CD14-positive monocyte (primary cell): ENCODE measurements at regions not wholly inside any gene's neighbourhood (a gene's known extent, or its start where the extent isn't known, plus 50 kb on each side); places are given as distances from the start of the nearest gene placed in this dataset.
A peak's percentile ranks its signal among the peaks of the same experiment; 100 is the strongest.

Source experiments
- DNase-seq, 3 donors: peaks; one replicate each; pipeline ENCODE4 v3.0.0-alpha.2; 2011 to 2022
- H2AFZ ChIP-seq: 2 replicates; pipeline ENCODE4 v1.6.0; 2012; ENCODE audit warnings: mild to moderate bottlenecking, low read depth, low read length, inconsistent platforms; ENCODE audit not compliant: insufficient read depth, poor library complexity, severe bottlenecking
- H3K27ac ChIP-seq, 2 donors: 1 replicate in 1 of 2; 2 replicates in 1 of 2; pipeline ENCODE4 v1.5.1; 2012 to 2013; ENCODE audit warnings: low read length in 2 of 2, control low read depth in 1 of 2, inconsistent platforms in 1 of 2, low read depth in 1 of 2, mild to moderate bottlenecking in 1 of 2
- H3K27me3 ChIP-seq, 2 donors: one replicate each; pipeline versions ENCODE4 v1.6.0 to v1.6.1; 2011 to 2013; ENCODE audit warnings: low read length in 2 of 2; ENCODE audit not compliant: control insufficient read depth in 2 of 2, insufficient read depth in 2 of 2
- H3K36me3 ChIP-seq, 2 donors: replicated peaks in 1 of 2; 1 replicate in 1 of 2; 2 replicates in 1 of 2; pipeline versions ENCODE4 v1.5.1 to v1.6.1; 2012 to 2013; ENCODE audit warnings: low read length in 2 of 2, control low read depth in 1 of 2, inconsistent platforms in 1 of 2, mild to moderate bottlenecking in 1 of 2; ENCODE audit not compliant: insufficient read depth in 2 of 2, control insufficient read depth in 1 of 2
- H3K4me1 ChIP-seq, 2 donors: 1 replicate in 1 of 2; 2 replicates in 1 of 2; pipeline versions ENCODE4 v1.5.1 to v1.6.1; 2012 to 2013; ENCODE audit warnings: low read length in 2 of 2, control low read depth in 1 of 2, inconsistent platforms in 1 of 2, mild to moderate bottlenecking in 1 of 2, moderate library complexity in 1 of 2; ENCODE audit not compliant: insufficient read depth in 2 of 2, control insufficient read depth in 1 of 2
- H3K4me2 ChIP-seq: replicated peaks from 2 replicates; pipeline ENCODE3; 2012; ENCODE audit warnings: low read length, moderate library complexity, mild to moderate bottlenecking; ENCODE audit not compliant: poor library complexity, severe bottlenecking; ENCODE audit errors: extremely low read depth
- H3K4me3 ChIP-seq, 3 experiments: fragments of 200-600 bp in 1 of 3; sonication (generic) in 1 of 3; replicated peaks in 1 of 3; 1 replicate in 2 of 3; 2 replicates in 1 of 3; pipeline ENCODE4 v1.5.1; 2011 to 2013; ENCODE audit warnings: low read length in 3 of 3, mild to moderate bottlenecking in 3 of 3, control low read depth in 2 of 3, low read depth in 2 of 3, inconsistent platforms in 1 of 3, moderate library complexity in 1 of 3
- H3K79me2 ChIP-seq: 2 replicates; pipeline ENCODE4 v1.6.0; 2012; ENCODE audit warnings: mild to moderate bottlenecking, control low read depth, inconsistent platforms, low read length, moderate library complexity; ENCODE audit not compliant: insufficient read depth
- H3K9ac ChIP-seq: 2 replicates; pipeline ENCODE4 v1.6.0; 2017; ENCODE audit warnings: low read length, mild to moderate bottlenecking; ENCODE audit not compliant: insufficient read depth, poor library complexity, severe bottlenecking
- H3K9me3 ChIP-seq, 2 donors: replicated peaks in 1 of 2; 1 replicate in 1 of 2; 2 replicates in 1 of 2; pipeline versions ENCODE4 v1.5.1 to v1.6.1; 2012 to 2013; ENCODE audit warnings: low read length in 2 of 2, control low read depth in 1 of 2; ENCODE audit not compliant: control insufficient read depth in 1 of 2, insufficient read depth in 1 of 2
- H4K20me1 ChIP-seq: 2 replicates; pipeline ENCODE4 v1.6.0; 2012; ENCODE audit warnings: mild to moderate bottlenecking, low read length, control low read depth, moderate library complexity; ENCODE audit not compliant: insufficient read depth
- H3K27ac Mint-ChIP-seq, 7 donors: one replicate each; pipeline ENCODE4 v1.8.0; 2020; ENCODE audit warnings: mild to moderate bottlenecking in 7 of 7, mixed read lengths in 7 of 7, moderate library complexity in 6 of 7, inconsistent platforms in 2 of 7
- H3K27me3 Mint-ChIP-seq, 3 donors: one replicate each; pipeline ENCODE4 v1.8.0; 2021 to 2022; ENCODE audit warnings: low read depth in 3 of 3, mild to moderate bottlenecking in 3 of 3, mixed read lengths in 3 of 3, moderate library complexity in 3 of 3, inconsistent platforms in 1 of 3
- H3K36me3 Mint-ChIP-seq, 2 donors: one replicate each; pipeline ENCODE4 v1.8.0; 2020; ENCODE audit warnings: mixed read lengths in 2 of 2, inconsistent platforms in 1 of 2, mild to moderate bottlenecking in 1 of 2
- H3K4me1 Mint-ChIP-seq: one replicate; pipeline ENCODE4 v1.8.0; 2020; ENCODE audit warnings: mild to moderate bottlenecking, mixed read lengths
- H3K4me3 Mint-ChIP-seq, 2 donors: one replicate each; pipeline ENCODE4 v1.8.0; 2020; ENCODE audit warnings: mild to moderate bottlenecking in 2 of 2, mixed read lengths in 2 of 2, moderate library complexity in 1 of 2
- H3K9me3 Mint-ChIP-seq, 7 donors: one replicate each; pipeline ENCODE4 v1.8.0; 2020 to 2022; ENCODE audit warnings: mixed read lengths in 7 of 7, mild to moderate bottlenecking in 6 of 7, moderate library complexity in 6 of 7, inconsistent platforms in 2 of 7
- CTCF ChIP-seq: fragments of 200-600 bp; IDR thresholded peaks from one replicate; pipeline ENCODE4 v1.8.0; 2022; ENCODE audit warnings: antibody characterized with exemption, mild to moderate bottlenecking
- WGBS: methylation state at CpG from one replicate; pipeline ENCODE4 v1.1.5; 2013; ENCODE audit warnings: missing lambda C conversion rate; ENCODE audit not compliant: insufficient coverage; 5-methylcytosine and 5-hydroxymethylcytosine counted together
- intact Hi-C, 2 donors: fragments of 100-400 bp; cut with micrococcal nuclease; formaldehyde crosslinking; loops; one replicate each; pipeline versions ENCODE4 v1.15.0 to v1.15.1; 2023

GRCh38 chr12:100077367-100077766, 65.3 kb downstream of the BLTP3B start:
- H3K4me3 ChIP-seq = no peak overlapping the region
- no peak for DNase-seq
- H3K27me3 Mint-ChIP-seq = no peaks in the 10 kb centered on the region
- no peaks in the 10 kb centered on the region for H3K4me1 ChIP-seq
- TF ChIP-seq CTCF = no peak
- H3K9me3 ChIP-seq = peaks cover 10 to 23% of the 10 kb centered on the region in 2 donors
- H3K36me3 Mint-ChIP-seq = peaks cover 58 to 71% of the 10 kb centered on the region in 2 donors
- no peak overlapping the region for H3K9ac ChIP-seq
- no peaks in the 10 kb centered on the region for H3K79me2 ChIP-seq
- no peak overlapping the region for H2AFZ ChIP-seq
- H3K4me1 Mint-ChIP-seq = no peaks in the 10 kb centered on the region
- intact Hi-C loops = no loop called here
- no peaks in the 10 kb centered on the region for H4K20me1 ChIP-seq
- no peak overlapping the region for H3K27ac Mint-ChIP-seq
- H3K4me3 Mint-ChIP-seq = no peak overlapping the region
- H3K4me2 ChIP-seq = no peak overlapping the region
- WGBS = 86% methylated on average over 1 of the region's 3 CpGs
- no peaks in the 10 kb centered on the region for H3K27me3 ChIP-seq
- peaks cover 8 to 24% (median 15%) of the 10 kb centered on the region in 7 donors for H3K9me3 Mint-ChIP-seq
- peaks cover 40 to 81% of the 10 kb centered on the region in 2 donors for H3K36me3 ChIP-seq
- no peak overlapping the region for H3K27ac ChIP-seq

- intact Hi-C loops = no loop called here
- H3K79me2 ChIP-seq = no peaks in the 10 kb centered on the region
- no peak for TF ChIP-seq CTCF
- peaks cover 41 to 80% of the 10 kb centered on the region in 2 donors for H3K36me3 ChIP-seq
- Mint-ChIP-seq H3K36me3 (peaks cover 53 to 66% of the 10 kb centered on the region in 2 donors), H3K27me3 (no peaks in the 10 kb centered on the region), H3K9me3 (peaks cover under 1 to 15% (median 7%) of the 10 kb centered on the region in 7 donors), H3K4me3 (no peak overlapping the region), H3K4me1 (no peaks in the 10 kb centered on the region), H3K27ac (peak overlapping the region in 1 of 7 donors; percentile 13)
- no peaks in the 10 kb centered on the region for H3K4me1 ChIP-seq
- H3K9ac ChIP-seq = no peak overlapping the region
- no peak overlapping the region for H2AFZ ChIP-seq
- no peak overlapping the region for H3K27ac ChIP-seq
- no CpG with 5 or more reads among the region's 2 CpGs for WGBS
- no peak overlapping the region for H3K4me2 ChIP-seq
- peaks cover 3% of the 10 kb centered on the region for H4K20me1 ChIP-seq
- DNase-seq = no peak
- H3K9me3 ChIP-seq = peaks cover 5 to 10% of the 10 kb centered on the region in 2 donors
- H3K4me3 ChIP-seq = no peak overlapping the region
- H3K27me3 ChIP-seq = no peaks in the 10 kb centered on the region
Measured at GRCh38 chr12:100075598-100075997, 67.1 kb downstream of the BLTP3B start.
